Body of pancreas (tissue), 4 donors: ENCODE measurements at regions not wholly inside any gene's neighbourhood (a gene's known extent, or its start where the extent isn't known, plus 50 kb on each side); places are given as distances from the start of the nearest gene placed in this dataset.

ENCODE experiments used
- ATAC-seq: fragments of 150-250 bp; one replicate; pipeline ENCODE4 v1.9.1; 2016
- DNase-seq, 4 donors: peaks; one replicate each; pipeline ENCODE4 v3.0.0-alpha.2; 2019
- H3K27ac ChIP-seq, 4 donors: fragments of 200-600 bp; sonication (generic); 1 replicate in 3 of 4; 2 replicates in 1 of 4; pipeline versions ENCODE4 v1.5.1 to v1.6.1; 2016 to 2019; ENCODE audit warnings: mild to moderate bottlenecking in 1 of 4, mixed read lengths in 1 of 4, moderate library complexity in 1 of 4
- H3K27me3 ChIP-seq, 2 donors: fragments of 200-600 bp; sonication (generic); one replicate each; pipeline ENCODE4 v1.6.0; 2016; ENCODE audit warnings: mild to moderate bottlenecking in 1 of 2
- H3K36me3 ChIP-seq, 2 donors: fragments of 200-600 bp; sonication (generic); replicated peaks in 1 of 2; 2 replicates each; pipeline ENCODE4 v1.5.1; 2016; ENCODE audit warnings: low read depth in 2 of 2; ENCODE audit not compliant: insufficient read depth in 1 of 2
- H3K4me1 ChIP-seq: fragments of 200-600 bp; sonication (generic); one replicate; pipeline ENCODE4 v1.6.0; 2016
- H3K4me3 ChIP-seq, 2 donors: fragments of 200-600 bp; sonication (generic); 1 replicate in 1 of 2; 2 replicates in 1 of 2; pipeline ENCODE4 v1.5.1; 2016 to 2019
- H3K9me3 ChIP-seq, 3 donors: fragments of 200-600 bp; sonication (generic); 1 replicate in 2 of 3; 2 replicates in 1 of 3; pipeline ENCODE4 v1.5.1; 2016
- CTCF ChIP-seq, 7 experiments: fragments of 450-650 bp in 4 of 7; fragments of 200-600 bp in 3 of 7; sonication (generic) in 3 of 7; IDR thresholded peaks; one replicate each; pipeline ENCODE4 v1.5.1; 2016 to 2019; ENCODE audit warnings: antibody characterized with exemption in 7 of 7
- POLR2A ChIP-seq, 3 donors: fragments of 450-650 bp; IDR thresholded peaks; one replicate each; pipeline ENCODE4 v1.6.1; 2016; ENCODE audit warnings: antibody characterized with exemption in 3 of 3, mild to moderate bottlenecking in 2 of 3
- WGBS, 2 donors: methylation state at CpG; one replicate each; pipeline ENCODE4 v1.1.5; 2017; 5-methylcytosine and 5-hydroxymethylcytosine counted together
- intact Hi-C: fragments of 100-400 bp; cut with DNase I; formaldehyde crosslinking; loops from one replicate; pipeline ENCODE4 v1.15.1; 2023

- ATAC-seq (no peak), DNase-seq (no peak)
- Histone ChIP-seq H3K4me3 (no peak overlapping the region), H3K27ac (no peak overlapping the region), H3K9me3 (no peaks in the 10 kb centered on the region), H3K27me3 (no peaks in the 10 kb centered on the region), H3K4me1 (no peaks in the 10 kb centered on the region), H3K36me3 (no peaks in the 10 kb centered on the region)
- TF ChIP-seq POLR2A (IDR thresholded peaks at IDR 0.05) (no peak), CTCF (IDR thresholded peaks at IDR 0.05) (no peak)
- intact Hi-C loops = no loop called here
Observed at GRCh38 chr10:60717852-60718251, 60.4 kb upstream of the CDK1 start.

GRCh38 chr10:60714233-60714632 is 64.0 kb upstream of the CDK1 start:
- DNase-seq = no peak
- Histone ChIP-seq H3K4me1 (no peaks in the 10 kb centered on the region), H3K9me3 (no peaks in the 10 kb centered on the region), H3K27ac (no peak overlapping the region), H3K36me3 (no peaks in the 10 kb centered on the region), H3K4me3 (no peak overlapping the region), H3K27me3 (no peaks in the 10 kb centered on the region)
- intact Hi-C loops = no loop called here
- ATAC-seq = no peak
- no peak for TF ChIP-seq POLR2A (IDR thresholded peaks at IDR 0.05)
- TF ChIP-seq CTCF (IDR thresholded peaks at IDR 0.05) = no peak
- WGBS, 2 donors = 70 to 72% methylated on average over 2 of the region's 2 CpGs

GRCh38 chr10:60711496-60711895 is 66.8 kb upstream of the CDK1 start:
- Histone ChIP-seq H3K27ac (no peak overlapping the region), H3K4me3 (no peak overlapping the region), H3K36me3 (no peaks in the 10 kb centered on the region), H3K4me1 (no peaks in the 10 kb centered on the region), H3K9me3 (no peaks in the 10 kb centered on the region), H3K27me3 (no peaks in the 10 kb centered on the region)
- intact Hi-C loops = no loop called here
- no peak for DNase-seq
- WGBS, 2 donors = 88 to 91% methylated on average over 2 of the region's 2 CpGs
- TF ChIP-seq POLR2A (IDR thresholded peaks at IDR 0.05) (no peak), CTCF (IDR thresholded peaks at IDR 0.05) (no peak)
- ATAC-seq = no peak

GRCh38 chr10:60710041-60710440 is 68.2 kb upstream of the CDK1 start:
- intact Hi-C loops = no loop called here
- DNase-seq (no peak), ATAC-seq (no peak)
- Histone ChIP-seq H3K27me3 (no peaks in the 10 kb centered on the region), H3K27ac (no peak overlapping the region), H3K9me3 (no peaks in the 10 kb centered on the region), H3K4me1 (peaks cover under 1% of the 10 kb centered on the region), H3K36me3 (no peaks in the 10 kb centered on the region), H3K4me3 (no peak overlapping the region)
- 92 to 96% methylated on average over 1 of the region's 1 CpG for WGBS, 2 donors
- TF ChIP-seq POLR2A (IDR thresholded peaks at IDR 0.05) = no peak
- TF ChIP-seq CTCF (IDR thresholded peaks at IDR 0.05) = no peak

- no peak overlapping the region for H3K27ac ChIP-seq
- intact Hi-C loops = no loop called here
- H3K27me3 ChIP-seq = no peaks in the 10 kb centered on the region
- H3K9me3 ChIP-seq = no peaks in the 10 kb centered on the region
- H3K4me1 ChIP-seq = peaks cover 8% of the 10 kb centered on the region
- ATAC-seq (no peak), DNase-seq (no peak)
- TF ChIP-seq CTCF (IDR thresholded peaks at IDR 0.05) = no peak
- no peaks in the 10 kb centered on the region for H3K36me3 ChIP-seq
- H3K4me3 ChIP-seq = no peak overlapping the region
- 0 to 39% methylated on average over 1 of the region's 1 CpG for WGBS, 2 donors
Observed at GRCh38 chr10:60708666-60709065, 69.6 kb upstream of the CDK1 start.
